ENCODE measurements at regions not wholly inside any gene's neighbourhood (a gene's known extent, or its start where the extent isn't known, plus 50 kb on each side); places are given as distances from the start of the nearest gene placed in this dataset.

DNA sequence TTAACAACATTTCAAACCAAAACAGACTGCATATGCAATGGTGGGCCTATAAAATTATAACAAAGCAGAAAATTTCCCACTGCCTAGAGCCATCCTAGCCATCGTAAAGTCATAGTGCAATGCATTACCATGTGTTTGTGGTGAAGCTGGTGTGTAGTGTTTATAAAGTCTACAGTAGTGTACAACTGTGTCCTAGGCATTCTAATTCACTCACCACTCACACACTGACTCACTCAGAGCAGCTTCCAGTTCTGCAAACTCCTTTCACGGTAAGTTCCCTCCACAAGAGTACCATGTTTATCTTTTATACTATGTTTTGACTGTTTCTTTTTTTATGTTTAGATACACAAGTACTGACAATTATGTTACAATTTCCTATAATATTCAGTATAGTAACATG lies 1104.1 kb upstream of the PHF14 start:
- TF ChIP-seq TAF1 (IDR thresholded peaks at IDR 0.05; ENCODE audit: low read depth) (no peak), EP300 (IDR thresholded peaks at IDR 0.05; ENCODE audit: borderline replicate concordance) (no peak), CEBPB (IDR thresholded peaks at IDR 0.05) (no peak)

DNA sequence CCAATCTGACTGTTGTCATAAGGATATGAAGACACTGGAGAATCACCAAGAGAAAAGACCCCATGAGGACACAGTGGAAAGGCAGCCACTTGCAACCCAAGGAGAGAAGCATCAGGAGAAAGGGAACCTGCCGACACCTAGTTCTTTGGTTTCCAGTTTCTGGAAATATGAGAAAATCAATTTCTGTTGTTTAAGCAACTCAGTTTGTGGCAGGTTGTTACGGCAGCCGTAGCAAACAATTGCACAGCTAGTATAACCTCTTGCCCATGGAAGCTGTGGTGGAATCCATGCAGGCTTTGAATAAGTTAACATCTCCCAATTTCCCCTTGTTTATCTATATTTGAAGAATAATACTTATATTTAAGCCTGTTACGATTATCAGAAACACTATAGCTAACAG lies 1103.0 kb upstream of the PHF14 start:
- TF ChIP-seq CEBPB (IDR thresholded peaks at IDR 0.05) (no peak), EP300 (IDR thresholded peaks at IDR 0.05; ENCODE audit: borderline replicate concordance) (no peak), RAD21 (IDR thresholded peaks at IDR 0.05; ENCODE audit: low read depth) (no peak), TAF1 (IDR thresholded peaks at IDR 0.05; ENCODE audit: low read depth) (no peak), TEAD4 (IDR thresholded peaks at IDR 0.05) (no peak), EGR1 (IDR thresholded peaks at IDR 0.05) (no peak), FOXM1 (IDR thresholded peaks at IDR 0.05; ENCODE audit: borderline replicate concordance, low read depth) (no peak), CREB1 (IDR thresholded peaks at IDR 0.05; ENCODE audit: low read depth) (no peak), NFIC (IDR thresholded peaks at IDR 0.05) (no peak), TCF12 (IDR thresholded peaks at IDR 0.05; ENCODE audit: low read depth) (no peak), YY1 (IDR thresholded peaks at IDR 0.05; ENCODE audit: low read depth) (no peak)
- TF ChIP-seq, protein P1, sequence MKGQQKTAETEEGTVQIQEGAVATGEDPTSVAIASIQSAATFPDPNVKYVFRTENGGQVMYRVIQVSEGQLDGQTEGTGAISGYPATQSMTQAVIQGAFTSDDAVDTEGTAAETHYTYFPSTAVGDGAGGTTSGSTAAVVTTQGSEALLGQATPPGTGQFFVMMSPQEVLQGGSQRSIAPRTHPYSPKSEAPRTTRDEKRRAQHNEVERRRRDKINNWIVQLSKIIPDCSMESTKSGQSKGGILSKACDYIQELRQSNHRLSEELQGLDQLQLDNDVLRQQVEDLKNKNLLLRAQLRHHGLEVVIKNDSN (IDR thresholded peaks at IDR 0.05) = no peak
- TF ChIP-seq, protein P2, sequence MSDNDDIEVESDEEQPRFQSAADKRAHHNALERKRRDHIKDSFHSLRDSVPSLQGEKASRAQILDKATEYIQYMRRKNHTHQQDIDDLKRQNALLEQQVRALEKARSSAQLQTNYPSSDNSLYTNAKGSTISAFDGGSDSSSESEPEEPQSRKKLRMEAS (IDR thresholded peaks at IDR 0.05) = no peak
- TF ChIP-seq, protein P3, sequence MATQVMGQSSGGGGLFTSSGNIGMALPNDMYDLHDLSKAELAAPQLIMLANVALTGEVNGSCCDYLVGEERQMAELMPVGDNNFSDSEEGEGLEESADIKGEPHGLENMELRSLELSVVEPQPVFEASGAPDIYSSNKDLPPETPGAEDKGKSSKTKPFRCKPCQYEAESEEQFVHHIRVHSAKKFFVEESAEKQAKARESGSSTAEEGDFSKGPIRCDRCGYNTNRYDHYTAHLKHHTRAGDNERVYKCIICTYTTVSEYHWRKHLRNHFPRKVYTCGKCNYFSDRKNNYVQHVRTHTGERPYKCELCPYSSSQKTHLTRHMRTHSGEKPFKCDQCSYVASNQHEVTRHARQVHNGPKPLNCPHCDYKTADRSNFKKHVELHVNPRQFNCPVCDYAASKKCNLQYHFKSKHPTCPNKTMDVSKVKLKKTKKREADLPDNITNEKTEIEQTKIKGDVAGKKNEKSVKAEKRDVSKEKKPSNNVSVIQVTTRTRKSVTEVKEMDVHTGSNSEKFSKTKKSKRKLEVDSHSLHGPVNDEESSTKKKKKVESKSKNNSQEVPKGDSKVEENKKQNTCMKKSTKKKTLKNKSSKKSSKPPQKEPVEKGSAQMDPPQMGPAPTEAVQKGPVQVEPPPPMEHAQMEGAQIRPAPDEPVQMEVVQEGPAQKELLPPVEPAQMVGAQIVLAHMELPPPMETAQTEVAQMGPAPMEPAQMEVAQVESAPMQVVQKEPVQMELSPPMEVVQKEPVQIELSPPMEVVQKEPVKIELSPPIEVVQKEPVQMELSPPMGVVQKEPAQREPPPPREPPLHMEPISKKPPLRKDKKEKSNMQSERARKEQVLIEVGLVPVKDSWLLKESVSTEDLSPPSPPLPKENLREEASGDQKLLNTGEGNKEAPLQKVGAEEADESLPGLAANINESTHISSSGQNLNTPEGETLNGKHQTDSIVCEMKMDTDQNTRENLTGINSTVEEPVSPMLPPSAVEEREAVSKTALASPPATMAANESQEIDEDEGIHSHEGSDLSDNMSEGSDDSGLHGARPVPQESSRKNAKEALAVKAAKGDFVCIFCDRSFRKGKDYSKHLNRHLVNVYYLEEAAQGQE (IDR thresholded peaks at IDR 0.05; ENCODE audit: low read depth) = no peak

DNA sequence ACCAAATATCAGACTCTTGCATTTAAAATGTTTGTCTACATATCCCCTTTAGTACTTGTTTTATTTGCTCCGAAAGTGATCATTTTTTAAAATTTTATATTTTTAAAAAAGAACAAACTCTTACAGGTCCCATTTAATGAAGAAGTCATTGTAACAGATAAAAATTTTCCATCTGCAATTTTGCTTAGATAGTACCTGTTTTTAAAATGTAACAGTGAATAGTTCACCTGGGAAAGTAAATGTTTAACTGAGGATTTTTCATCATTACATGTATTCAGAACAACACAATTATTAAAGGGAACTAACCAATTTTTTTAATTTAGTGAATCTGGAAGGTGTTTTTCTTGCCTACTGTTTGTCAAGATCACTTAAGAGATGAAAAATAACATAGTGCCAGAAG lies 1099.5 kb upstream of the PHF14 start:
- TF ChIP-seq TCF12 (IDR thresholded peaks at IDR 0.05; ENCODE audit: low read depth) (no peak), CEBPB (IDR thresholded peaks at IDR 0.05) (no peak), NFIC (IDR thresholded peaks at IDR 0.05) (no peak), RAD21 (IDR thresholded peaks at IDR 0.05; ENCODE audit: low read depth) (no peak), EP300 (IDR thresholded peaks at IDR 0.05; ENCODE audit: borderline replicate concordance) (no peak), TAF1 (IDR thresholded peaks at IDR 0.05; ENCODE audit: low read depth) (no peak), EGR1 (IDR thresholded peaks at IDR 0.05) (no peak), CREB1 (IDR thresholded peaks at IDR 0.05; ENCODE audit: low read depth) (no peak), ZBTB7A (IDR thresholded peaks at IDR 0.05; ENCODE audit: low read depth) (no peak), TEAD4 (IDR thresholded peaks at IDR 0.05) (no peak), FOXM1 (IDR thresholded peaks at IDR 0.05; ENCODE audit: borderline replicate concordance, low read depth) (no peak), YY1 (IDR thresholded peaks at IDR 0.05; ENCODE audit: low read depth) (no peak)
- TF ChIP-seq, protein P2 (IDR thresholded peaks at IDR 0.05) = no peak
- TF ChIP-seq, protein P1 (IDR thresholded peaks at IDR 0.05) = no peak
- TF ChIP-seq, protein P3 (IDR thresholded peaks at IDR 0.05; ENCODE audit: low read depth) = no peak

DNA sequence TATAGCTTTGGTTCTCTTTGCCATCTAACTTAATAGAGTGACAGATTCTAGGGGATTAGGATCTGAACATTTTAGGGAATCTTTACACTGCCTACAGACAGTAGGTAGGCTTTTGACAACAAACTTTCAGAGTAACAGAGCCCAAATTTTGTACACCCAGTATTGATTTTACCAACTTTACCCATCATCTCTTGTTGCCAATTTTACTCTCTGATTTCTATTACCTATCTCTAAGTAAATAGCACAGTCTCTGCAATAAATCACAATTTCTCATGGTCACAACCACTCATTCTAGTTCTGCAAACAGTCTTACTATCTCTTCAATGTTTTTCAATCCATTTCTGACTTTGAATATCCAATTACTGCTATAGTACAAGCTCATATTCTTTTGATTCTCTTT lies 1097.6 kb upstream of the PHF14 start:
- TF ChIP-seq EGR1 (IDR thresholded peaks at IDR 0.05) (no peak), TEAD4 (IDR thresholded peaks at IDR 0.05) (no peak), CEBPB (IDR thresholded peaks at IDR 0.05) (no peak), FOXM1 (IDR thresholded peaks at IDR 0.05; ENCODE audit: borderline replicate concordance, low read depth) (no peak), RAD21 (IDR thresholded peaks at IDR 0.05; ENCODE audit: low read depth) (no peak), TAF1 (IDR thresholded peaks at IDR 0.05; ENCODE audit: low read depth) (no peak), EP300 (IDR thresholded peaks at IDR 0.05; ENCODE audit: borderline replicate concordance) (no peak), ZBTB7A (IDR thresholded peaks at IDR 0.05; ENCODE audit: low read depth) (no peak), TCF12 (IDR thresholded peaks at IDR 0.05; ENCODE audit: low read depth) (no peak), CREB1 (IDR thresholded peaks at IDR 0.05; ENCODE audit: low read depth) (no peak), YY1 (IDR thresholded peaks at IDR 0.05; ENCODE audit: low read depth) (no peak)
- TF ChIP-seq, protein P3 (IDR thresholded peaks at IDR 0.05; ENCODE audit: low read depth) = no peak
- TF ChIP-seq, protein P1 (IDR thresholded peaks at IDR 0.05) = no peak
- TF ChIP-seq, protein P2 (IDR thresholded peaks at IDR 0.05) = no peak

All from Ishikawa (cell line).